ENCODE measurements at regions not wholly inside any gene's neighbourhood (a gene's known extent, or its start where the extent isn't known, plus 50 kb on each side); places are given as distances from the start of the nearest gene placed in this dataset.

- Histone ChIP-seq H3K9me3 (ENCODE audit: control insufficient read depth, low read length) (no peaks in the 10 kb centered on the region), H3K9ac (ENCODE audit: extremely low read depth, low read length, poor library complexity, severe bottlenecking) (no peak overlapping the region), H3K27me3 (ENCODE audit: control insufficient read depth, insufficient read depth, low read length, poor library complexity, severe bottlenecking) (no peaks in the 10 kb centered on the region), H3K27ac (ENCODE audit: low read depth, low read length) (no peak overlapping the region), H3K36me3 (ENCODE audit: control insufficient read depth, insufficient read depth, low read length) (no peaks in the 10 kb centered on the region), H3K4me3 (ENCODE audit: low read length) (no peak overlapping the region), H3K4me1 (ENCODE audit: control insufficient read depth, insufficient read depth, low read length) (no peaks in the 10 kb centered on the region)
- no peak for DNase-seq
- no peaks in the 10 kb centered on the region for H3K36me3 Mint-ChIP-seq (ENCODE audit: low read depth)
- H3K27ac Mint-ChIP-seq = no peak overlapping the region
- 100% methylated on average over 1 of the region's 1 CpG; no CpG with 5 or more reads in 1 of the 2 experiments for WGBS, 2 experiments (ENCODE audit: insufficient coverage in 1 of 2, insufficient read length in 1 of 2)
- no peak overlapping the region for H3K4me3 Mint-ChIP-seq
- no peaks in the 10 kb centered on the region for H3K4me1 Mint-ChIP-seq
- no peaks in the 10 kb centered on the region for H3K9me3 Mint-ChIP-seq
- TF ChIP-seq, protein P1, sequence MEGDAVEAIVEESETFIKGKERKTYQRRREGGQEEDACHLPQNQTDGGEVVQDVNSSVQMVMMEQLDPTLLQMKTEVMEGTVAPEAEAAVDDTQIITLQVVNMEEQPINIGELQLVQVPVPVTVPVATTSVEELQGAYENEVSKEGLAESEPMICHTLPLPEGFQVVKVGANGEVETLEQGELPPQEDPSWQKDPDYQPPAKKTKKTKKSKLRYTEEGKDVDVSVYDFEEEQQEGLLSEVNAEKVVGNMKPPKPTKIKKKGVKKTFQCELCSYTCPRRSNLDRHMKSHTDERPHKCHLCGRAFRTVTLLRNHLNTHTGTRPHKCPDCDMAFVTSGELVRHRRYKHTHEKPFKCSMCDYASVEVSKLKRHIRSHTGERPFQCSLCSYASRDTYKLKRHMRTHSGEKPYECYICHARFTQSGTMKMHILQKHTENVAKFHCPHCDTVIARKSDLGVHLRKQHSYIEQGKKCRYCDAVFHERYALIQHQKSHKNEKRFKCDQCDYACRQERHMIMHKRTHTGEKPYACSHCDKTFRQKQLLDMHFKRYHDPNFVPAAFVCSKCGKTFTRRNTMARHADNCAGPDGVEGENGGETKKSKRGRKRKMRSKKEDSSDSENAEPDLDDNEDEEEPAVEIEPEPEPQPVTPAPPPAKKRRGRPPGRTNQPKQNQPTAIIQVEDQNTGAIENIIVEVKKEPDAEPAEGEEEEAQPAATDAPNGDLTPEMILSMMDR (conservative IDR thresholded peaks at IDR 0.05) = no peak
- H3K27me3 Mint-ChIP-seq (ENCODE audit: insufficient read depth) = no peaks in the 10 kb centered on the region
Measured at GRCh38 chr13:31433207-31433606, 233.4 kb downstream of the B3GLCT start.

GRCh38 chr13:31433746-31434145, 234.0 kb downstream of the B3GLCT start:
- Mint-ChIP-seq H3K4me1 (no peaks in the 10 kb centered on the region), H3K4me3 (no peak overlapping the region), H3K27me3 (ENCODE audit: insufficient read depth) (no peaks in the 10 kb centered on the region), H3K27ac (no peak overlapping the region), H3K9me3 (no peaks in the 10 kb centered on the region), H3K36me3 (ENCODE audit: low read depth) (no peaks in the 10 kb centered on the region)
- H3K27me3 ChIP-seq (ENCODE audit: control insufficient read depth, insufficient read depth, low read length, poor library complexity, severe bottlenecking) = no peaks in the 10 kb centered on the region
- WGBS, 2 experiments (ENCODE audit: insufficient coverage in 1 of 2, insufficient read length in 1 of 2) = 88% methylated on average over 7 of the region's 7 CpGs; no CpG with 5 or more reads in 1 of the 2 experiments
- no peak overlapping the region for H3K9ac ChIP-seq (ENCODE audit: extremely low read depth, low read length, poor library complexity, severe bottlenecking)
- no peaks in the 10 kb centered on the region for H3K9me3 ChIP-seq (ENCODE audit: control insufficient read depth, low read length)
- H3K36me3 ChIP-seq (ENCODE audit: control insufficient read depth, insufficient read depth, low read length) = no peaks in the 10 kb centered on the region
- H3K4me1 ChIP-seq (ENCODE audit: control insufficient read depth, insufficient read depth, low read length) = no peaks in the 10 kb centered on the region
- TF ChIP-seq, protein P1 (conservative IDR thresholded peaks at IDR 0.05) = no peak
- no peak overlapping the region for H3K4me3 ChIP-seq (ENCODE audit: low read length)
- no peak overlapping the region for H3K27ac ChIP-seq (ENCODE audit: low read depth, low read length)
- DNase-seq = no peak

GRCh38 chr13:31434613-31435012, 234.8 kb downstream of the B3GLCT start:
- no peaks in the 10 kb centered on the region for H3K9me3 Mint-ChIP-seq
- DNase-seq = no peak
- Histone ChIP-seq H3K4me1 (ENCODE audit: control insufficient read depth, insufficient read depth, low read length) (no peaks in the 10 kb centered on the region), H3K27ac (ENCODE audit: low read depth, low read length) (no peak overlapping the region), H3K9ac (ENCODE audit: extremely low read depth, low read length, poor library complexity, severe bottlenecking) (no peak overlapping the region), H3K36me3 (ENCODE audit: control insufficient read depth, insufficient read depth, low read length) (no peaks in the 10 kb centered on the region), H3K4me3 (ENCODE audit: low read length) (no peak overlapping the region), H3K27me3 (ENCODE audit: control insufficient read depth, insufficient read depth, low read length, poor library complexity, severe bottlenecking) (no peaks in the 10 kb centered on the region), H3K9me3 (ENCODE audit: control insufficient read depth, low read length) (no peaks in the 10 kb centered on the region)
- no peaks in the 10 kb centered on the region for H3K27me3 Mint-ChIP-seq (ENCODE audit: insufficient read depth)
- H3K27ac Mint-ChIP-seq = no peak overlapping the region
- WGBS, 2 experiments (ENCODE audit: insufficient coverage in 1 of 2, insufficient read length in 1 of 2) = 92 to 94% methylated on average over 7 to 8 of the region's 8 CpGs
- TF ChIP-seq, protein P1 (conservative IDR thresholded peaks at IDR 0.05) = no peak
- H3K4me1 Mint-ChIP-seq = no peaks in the 10 kb centered on the region
- H3K4me3 Mint-ChIP-seq = no peak overlapping the region
- H3K36me3 Mint-ChIP-seq (ENCODE audit: low read depth) = no peaks in the 10 kb centered on the region
